ENCODE measurements at regions not wholly inside any gene's neighbourhood (a gene's known extent, or its start where the extent isn't known, plus 50 kb on each side); places are given as distances from the start of the nearest gene placed in this dataset.
"Not testable (repeated sequence)": the region's sequence is repeated elsewhere in the genome, so short reads cannot be mapped to it uniquely, and the experiment has no call there.

- not testable (repeated sequence) for DNase-seq (ENCODE audit: low read depth in 3 of 3)
Measured at GRCh38 chr12:14032191-14032590, 50.8 kb upstream of the GRIN2B start.

GRCh38 chr12:14043776-14044175 lies 62.4 kb upstream of the GRIN2B start:
- no peak for DNase-seq (ENCODE audit: low read depth in 3 of 3)

- no peak for DNase-seq (ENCODE audit: low read depth in 3 of 3)
Measured at GRCh38 chr12:14048941-14049545, 67.6 kb upstream of the GRIN2B start.

GRCh38 chr12:14057895-14058294 lies 76.5 kb upstream of the GRIN2B start:
- DNase-seq (ENCODE audit: low read depth in 3 of 3), result no peak

GRCh38 chr12:14058717-14059116 lies 77.3 kb upstream of the GRIN2B start:
- DNase-seq (ENCODE audit: low read depth in 3 of 3), result no peak

GRCh38 chr12:14059548-14059947 lies 78.1 kb upstream of the GRIN2B start:
- DNase-seq (ENCODE audit: low read depth in 3 of 3), result no peak

- DNase-seq (ENCODE audit: low read depth in 3 of 3), result no peak
Measured at GRCh38 chr12:14065616-14066015, 84.2 kb upstream of the GRIN2B start.

GRCh38 chr12:14066021-14066420 lies 84.6 kb upstream of the GRIN2B start:
- no peak for DNase-seq (ENCODE audit: low read depth in 3 of 3)

GRCh38 chr12:14068961-14069360 lies 87.6 kb upstream of the GRIN2B start:
- no peak for DNase-seq (ENCODE audit: low read depth in 3 of 3)

GRCh38 chr12:14071833-14072232 lies 90.4 kb upstream of the GRIN2B start:
- no peak for DNase-seq (ENCODE audit: low read depth in 3 of 3)

GRCh38 chr12:14072987-14073386 lies 91.6 kb upstream of the GRIN2B start:
- DNase-seq (ENCODE audit: low read depth in 3 of 3), result no peak

GRCh38 chr12:14075797-14076393 lies 94.5 kb upstream of the GRIN2B start:
- DNase-seq (ENCODE audit: low read depth in 3 of 3), result no peak

GRCh38 chr12:14076538-14076937 lies 95.1 kb upstream of the GRIN2B start:
- DNase-seq (ENCODE audit: low read depth in 3 of 3), result no peak

GRCh38 chr12:14086838-14087237 lies 105.4 kb upstream of the GRIN2B start:
- DNase-seq (ENCODE audit: low read depth in 3 of 3), result no peak

GRCh38 chr12:14099994-14100393 lies 118.6 kb upstream of the GRIN2B start:
- DNase-seq (ENCODE audit: low read depth in 3 of 3), result no peak

GRCh38 chr12:14101556-14101955 lies 120.2 kb upstream of the GRIN2B start:
- not testable (repeated sequence) for DNase-seq (ENCODE audit: low read depth in 3 of 3)

- no peak for DNase-seq (ENCODE audit: low read depth in 3 of 3)
Measured at GRCh38 chr12:14111230-14111865, 129.9 kb upstream of the GRIN2B start.

- no peak for DNase-seq (ENCODE audit: low read depth in 3 of 3)
Measured at GRCh38 chr12:14113031-14113430, 131.6 kb upstream of the GRIN2B start.

- no peak for DNase-seq (ENCODE audit: low read depth in 3 of 3)
Measured at GRCh38 chr12:14126692-14127091, 145.3 kb upstream of the GRIN2B start.

- no peak for DNase-seq (ENCODE audit: low read depth in 3 of 3)
Measured at GRCh38 chr12:14129611-14130195, 148.3 kb upstream of the GRIN2B start.

- DNase-seq (ENCODE audit: low read depth in 3 of 3), result no peak
Measured at GRCh38 chr12:14135996-14136395, 154.6 kb upstream of the GRIN2B start.

- DNase-seq (ENCODE audit: low read depth in 3 of 3), result no peak
Measured at GRCh38 chr12:14138495-14138894, 157.1 kb upstream of the GRIN2B start.
